ENCODE measurements at regions not wholly inside any gene's neighbourhood (a gene's known extent, or its start where the extent isn't known, plus 50 kb on each side); places are given as distances from the start of the nearest gene placed in this dataset.
"Not testable (repeated sequence)": the region's sequence is repeated elsewhere in the genome, so short reads cannot be mapped to it uniquely, and the experiment has no call there.

DNA sequence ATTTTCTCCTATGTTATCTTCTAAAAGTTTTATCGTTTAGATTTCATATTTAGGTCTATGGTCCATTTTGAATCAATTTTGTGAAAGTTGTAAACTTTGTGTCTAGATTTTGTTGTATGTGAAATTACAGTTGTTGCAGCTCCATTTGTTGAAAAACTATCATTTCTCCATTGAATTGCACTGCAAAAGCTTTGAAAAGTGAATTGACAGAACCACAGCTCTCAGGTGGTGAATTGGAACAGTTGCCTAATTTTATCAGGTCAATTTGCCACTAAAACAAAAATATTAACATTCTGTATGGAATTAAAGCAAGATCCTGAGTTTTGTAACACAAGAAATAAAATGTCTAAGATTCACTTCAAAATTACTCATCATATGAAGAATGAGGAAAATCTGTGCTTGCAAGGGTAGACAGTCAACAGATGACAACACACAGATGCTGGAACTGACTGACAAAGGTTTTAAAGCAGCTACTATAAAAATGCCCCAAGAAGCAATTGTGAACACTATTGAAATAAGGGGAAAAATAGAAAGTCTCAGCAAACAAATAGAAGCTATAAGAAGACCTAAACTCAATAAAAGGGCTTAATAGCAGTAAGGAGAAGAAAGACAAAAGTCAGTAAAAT lies 346.7 kb downstream of the PAX1 start:
- TF ChIP-seq, protein P1, sequence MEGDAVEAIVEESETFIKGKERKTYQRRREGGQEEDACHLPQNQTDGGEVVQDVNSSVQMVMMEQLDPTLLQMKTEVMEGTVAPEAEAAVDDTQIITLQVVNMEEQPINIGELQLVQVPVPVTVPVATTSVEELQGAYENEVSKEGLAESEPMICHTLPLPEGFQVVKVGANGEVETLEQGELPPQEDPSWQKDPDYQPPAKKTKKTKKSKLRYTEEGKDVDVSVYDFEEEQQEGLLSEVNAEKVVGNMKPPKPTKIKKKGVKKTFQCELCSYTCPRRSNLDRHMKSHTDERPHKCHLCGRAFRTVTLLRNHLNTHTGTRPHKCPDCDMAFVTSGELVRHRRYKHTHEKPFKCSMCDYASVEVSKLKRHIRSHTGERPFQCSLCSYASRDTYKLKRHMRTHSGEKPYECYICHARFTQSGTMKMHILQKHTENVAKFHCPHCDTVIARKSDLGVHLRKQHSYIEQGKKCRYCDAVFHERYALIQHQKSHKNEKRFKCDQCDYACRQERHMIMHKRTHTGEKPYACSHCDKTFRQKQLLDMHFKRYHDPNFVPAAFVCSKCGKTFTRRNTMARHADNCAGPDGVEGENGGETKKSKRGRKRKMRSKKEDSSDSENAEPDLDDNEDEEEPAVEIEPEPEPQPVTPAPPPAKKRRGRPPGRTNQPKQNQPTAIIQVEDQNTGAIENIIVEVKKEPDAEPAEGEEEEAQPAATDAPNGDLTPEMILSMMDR (conservative IDR thresholded peaks at IDR 0.05): no peak
- Mint-ChIP-seq H3K4me3 (no peak overlapping the region), H3K9me3 (no peaks in the 10 kb centered on the region), H3K4me1 (no peaks in the 10 kb centered on the region), H3K36me3 (ENCODE audit: low read depth) (no peaks in the 10 kb centered on the region), H3K27me3 (ENCODE audit: low read depth) (peaks cover 7% of the 10 kb centered on the region), H3K27ac (ENCODE audit: unreplicated experiment) (no peak overlapping the region)
- DNase-seq (ENCODE audit: low read depth, low spot score): no peak

DNA sequence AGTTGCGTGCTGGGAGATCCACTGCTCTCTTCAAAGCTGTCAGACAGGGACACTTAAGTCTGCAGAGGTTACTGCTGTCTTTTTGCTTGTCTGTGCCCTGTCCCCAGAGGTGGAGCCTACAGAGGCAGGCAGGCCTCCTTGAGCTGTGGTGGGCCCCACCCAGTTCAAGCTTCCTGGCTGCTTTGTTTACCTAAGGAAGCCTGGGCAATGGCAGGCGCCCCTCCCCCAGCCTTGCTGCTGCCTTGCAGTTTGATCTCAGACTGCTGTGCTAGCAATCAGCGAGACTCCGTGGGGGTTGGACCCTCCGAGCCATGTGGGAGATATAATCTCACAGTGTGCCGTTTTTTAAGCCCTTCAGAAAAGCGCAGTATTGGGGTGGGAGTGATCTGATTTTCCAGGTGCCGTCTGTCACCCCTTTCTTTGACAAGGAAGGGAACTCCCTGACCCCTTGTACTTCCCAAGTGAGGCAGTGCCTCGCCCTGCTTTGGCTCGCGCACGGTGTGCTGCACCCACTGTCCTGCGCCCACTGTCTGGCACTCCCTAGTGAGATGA lies 340.6 kb downstream of the PAX1 start:
- not testable (repeated sequence) for DNase-seq (ENCODE audit: low read depth, low spot score); H3K9me3 Mint-ChIP-seq; H3K27me3 Mint-ChIP-seq (ENCODE audit: low read depth); H3K4me1 Mint-ChIP-seq; H3K36me3 Mint-ChIP-seq (ENCODE audit: low read depth); H3K4me3 Mint-ChIP-seq
- peak overlapping the region; percentile 19 for H3K27ac Mint-ChIP-seq (ENCODE audit: unreplicated experiment)

DNA sequence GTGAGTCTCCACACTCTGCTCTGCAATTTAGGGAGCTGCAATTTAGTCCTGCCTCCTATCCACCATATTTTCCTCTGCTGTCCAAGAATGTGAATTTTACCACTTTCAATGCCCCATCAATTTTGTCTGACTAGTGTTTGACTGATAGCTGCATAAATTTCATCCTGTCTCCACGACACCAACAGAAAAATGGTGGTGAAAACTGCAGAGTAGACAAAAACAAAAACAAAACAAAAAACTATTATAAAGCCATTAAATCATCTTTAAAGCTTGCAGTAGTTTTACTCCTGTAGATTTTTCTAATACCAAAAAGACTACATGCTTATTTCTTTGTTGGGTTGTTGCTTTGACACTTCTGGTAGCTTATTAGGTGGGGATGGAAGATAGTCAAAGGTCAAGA lies 322.0 kb downstream of the PAX1 start:
- no peak overlapping the region for H3K4me3 Mint-ChIP-seq
- no peaks in the 10 kb centered on the region for H3K4me1 Mint-ChIP-seq
- TF ChIP-seq, protein P1 (conservative IDR thresholded peaks at IDR 0.05): no peak
- H3K9me3 Mint-ChIP-seq: peaks cover 6% of the 10 kb centered on the region
- no peaks in the 10 kb centered on the region for H3K36me3 Mint-ChIP-seq (ENCODE audit: low read depth)
- no peak overlapping the region for H3K27ac Mint-ChIP-seq (ENCODE audit: unreplicated experiment)
- no peak for DNase-seq (ENCODE audit: low read depth, low spot score)
- peaks cover 2% of the 10 kb centered on the region for H3K27me3 Mint-ChIP-seq (ENCODE audit: low read depth)

DNA sequence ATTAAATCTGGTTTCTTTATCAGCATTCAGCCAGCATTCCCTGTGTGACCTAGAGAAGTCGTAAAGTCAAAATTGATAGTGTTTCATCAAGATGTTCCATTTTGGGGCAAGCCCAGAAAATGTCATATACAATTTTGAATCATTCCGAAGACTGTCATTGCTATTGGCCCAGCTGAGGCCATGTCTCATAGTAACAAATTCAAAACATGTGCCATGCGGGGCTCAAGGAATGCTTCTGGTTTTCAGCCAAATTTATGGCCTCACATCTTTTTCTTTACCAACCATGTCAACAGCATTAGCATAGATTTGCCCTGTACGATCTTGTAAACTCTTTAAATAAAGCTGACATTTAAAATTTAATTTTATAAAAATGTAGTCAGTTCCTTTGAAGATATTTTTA lies 314.7 kb downstream of the PAX1 start:
- Mint-ChIP-seq H3K9me3 (peaks cover 6% of the 10 kb centered on the region), H3K4me1 (no peaks in the 10 kb centered on the region), H3K4me3 (no peak overlapping the region), H3K36me3 (ENCODE audit: low read depth) (no peaks in the 10 kb centered on the region), H3K27me3 (ENCODE audit: low read depth) (peaks cover 10% of the 10 kb centered on the region), H3K27ac (ENCODE audit: unreplicated experiment) (no peak overlapping the region)
- DNase-seq (ENCODE audit: low read depth, low spot score): no peak
- TF ChIP-seq, protein P1 (conservative IDR thresholded peaks at IDR 0.05): no peak

DNA sequence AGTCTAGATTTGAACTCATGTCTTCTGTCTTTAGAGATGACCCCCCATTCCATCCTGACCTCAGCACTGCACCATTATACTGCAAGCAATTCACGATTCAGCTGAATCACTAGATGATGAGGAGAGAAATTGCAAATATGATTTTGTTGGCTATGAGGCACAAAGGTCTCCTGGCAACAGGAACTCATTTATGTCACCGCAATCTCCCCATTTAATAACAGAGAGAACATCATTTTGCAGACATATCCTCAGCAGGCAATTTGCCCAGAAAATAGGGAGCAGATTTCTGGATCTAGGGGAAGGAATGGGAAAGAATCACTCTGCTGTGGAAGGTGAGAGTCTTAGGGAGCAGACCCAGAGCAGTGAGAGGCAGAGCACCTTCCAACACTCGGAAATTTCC lies 303.0 kb downstream of the PAX1 start:
- Mint-ChIP-seq H3K4me3 (no peak overlapping the region), H3K9me3 (no peaks in the 10 kb centered on the region), H3K27me3 (ENCODE audit: low read depth) (peaks cover 2% of the 10 kb centered on the region), H3K27ac (ENCODE audit: unreplicated experiment) (no peak overlapping the region), H3K36me3 (ENCODE audit: low read depth) (no peaks in the 10 kb centered on the region), H3K4me1 (no peaks in the 10 kb centered on the region)
- no peak for DNase-seq (ENCODE audit: low read depth, low spot score)
- TF ChIP-seq, protein P1 (conservative IDR thresholded peaks at IDR 0.05): no peak

DNA sequence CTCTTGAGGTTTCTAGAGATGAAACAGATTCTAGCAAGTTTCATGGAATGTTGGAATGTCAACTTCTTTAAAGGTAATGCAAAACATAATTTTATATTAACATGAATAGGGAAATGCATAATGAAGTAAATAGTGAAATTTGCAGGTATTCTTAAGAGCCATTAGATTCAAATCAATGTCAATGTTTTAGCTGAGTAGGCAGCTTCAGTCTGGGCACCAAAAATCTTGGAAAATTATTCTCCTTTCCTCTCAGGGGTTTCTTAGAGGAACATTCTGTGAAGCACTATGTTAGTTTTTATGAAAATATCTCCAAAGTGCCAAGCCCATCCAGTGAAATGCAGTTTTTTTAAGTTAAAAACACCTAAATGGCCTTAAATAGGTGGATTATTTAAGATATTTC lies 300.8 kb downstream of the PAX1 start:
- no peak overlapping the region for H3K4me3 Mint-ChIP-seq
- H3K27ac Mint-ChIP-seq (ENCODE audit: unreplicated experiment): no peak overlapping the region
- DNase-seq (ENCODE audit: low read depth, low spot score): no peak
- no peaks in the 10 kb centered on the region for H3K4me1 Mint-ChIP-seq
- H3K9me3 Mint-ChIP-seq: no peaks in the 10 kb centered on the region
- H3K27me3 Mint-ChIP-seq (ENCODE audit: low read depth): peaks cover 10% of the 10 kb centered on the region
- H3K36me3 Mint-ChIP-seq (ENCODE audit: low read depth): no peaks in the 10 kb centered on the region
- TF ChIP-seq, protein P1 (conservative IDR thresholded peaks at IDR 0.05): no peak

All from neural crest cell (in vitro differentiated cells).